AG09309 (cell line): ENCODE measurements at regions not wholly inside any gene's neighbourhood (a gene's known extent, or its start where the extent isn't known, plus 50 kb on each side); places are given as distances from the start of the nearest gene placed in this dataset.

Experiments used
- DNase-seq: peaks from one replicate; pipeline ENCODE4 v3.0.0-alpha.2; 2010; ENCODE audit warnings: low read depth
- H3K4me3 ChIP-seq: 2 replicates; pipeline ENCODE4 v1.5.1; 2011; ENCODE audit warnings: mild to moderate bottlenecking, low read depth, low read length, moderate library complexity; ENCODE audit not compliant: control insufficient read depth
- CTCF ChIP-seq: IDR thresholded peaks from 2 replicates; pipeline ENCODE4 v1.5.1; 2011; ENCODE audit warnings: mild to moderate bottlenecking, low read depth, low read length, inconsistent platforms; ENCODE audit not compliant: insufficient read depth, control insufficient read depth; ENCODE audit errors: missing control alignments

GRCh38 chr17:77279448-77280303 lies 138.9 kb downstream of the SEC14L1 start:
- TF ChIP-seq CTCF: no peak
- no peak for DNase-seq
- H3K4me3 ChIP-seq: no peak overlapping the region

- peak overlapping the region; percentile 19 for H3K4me3 ChIP-seq
- DNase-seq: peak; percentile 47
- no peak for TF ChIP-seq CTCF
These were observed 139.7 kb downstream of the SEC14L1 start for GRCh38 chr17:77280304-77281121.

DNA sequence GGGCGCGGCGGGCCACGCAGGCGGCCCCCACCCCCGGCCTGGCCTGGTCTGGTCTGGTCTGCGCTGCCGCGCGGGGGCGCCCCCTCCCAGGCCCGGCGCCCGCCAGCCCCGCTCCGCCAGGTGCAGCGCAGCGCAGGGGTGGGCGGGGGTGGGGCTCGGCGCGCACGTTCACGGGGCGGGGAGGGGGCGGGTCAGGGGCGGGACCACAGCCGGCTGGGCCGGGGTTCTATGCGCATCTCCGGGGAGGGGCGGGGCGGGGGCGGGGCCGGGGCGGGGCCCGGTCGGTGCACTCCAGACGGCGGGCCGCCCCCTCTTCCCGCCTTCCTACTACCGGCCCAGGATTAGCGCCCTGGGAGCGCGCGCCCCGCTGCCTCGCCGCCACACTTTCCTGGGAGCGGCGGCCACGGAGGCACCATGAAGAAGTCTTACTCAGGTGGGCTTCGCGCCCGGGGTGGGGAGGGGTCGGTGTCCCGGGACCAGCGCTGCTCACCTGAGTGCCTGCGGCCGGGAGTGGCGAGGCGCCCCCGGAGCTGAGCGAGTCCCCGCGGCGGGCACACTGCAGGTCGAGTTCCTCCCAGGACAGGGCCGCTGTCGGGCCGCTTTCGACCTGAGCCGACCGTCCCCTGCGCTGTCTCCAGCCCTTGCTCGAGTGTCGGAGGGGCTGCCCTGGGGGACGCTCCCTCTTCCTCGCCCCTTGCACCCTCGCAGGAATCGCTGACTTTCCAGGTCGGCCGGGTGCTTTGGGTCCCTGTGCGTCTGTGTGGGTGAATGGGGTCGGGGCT lies 140.5 kb downstream of the SEC14L1 start:
- H3K4me3 ChIP-seq: peak overlapping the region; percentile 44
- DNase-seq: no peak
- TF ChIP-seq CTCF: no peak

GRCh38 chr17:77281904-77282367 lies 141.2 kb downstream of the SEC14L1 start:
- TF ChIP-seq CTCF: no peak
- DNase-seq: no peak
- peak overlapping the region; percentile 44 for H3K4me3 ChIP-seq

DNA sequence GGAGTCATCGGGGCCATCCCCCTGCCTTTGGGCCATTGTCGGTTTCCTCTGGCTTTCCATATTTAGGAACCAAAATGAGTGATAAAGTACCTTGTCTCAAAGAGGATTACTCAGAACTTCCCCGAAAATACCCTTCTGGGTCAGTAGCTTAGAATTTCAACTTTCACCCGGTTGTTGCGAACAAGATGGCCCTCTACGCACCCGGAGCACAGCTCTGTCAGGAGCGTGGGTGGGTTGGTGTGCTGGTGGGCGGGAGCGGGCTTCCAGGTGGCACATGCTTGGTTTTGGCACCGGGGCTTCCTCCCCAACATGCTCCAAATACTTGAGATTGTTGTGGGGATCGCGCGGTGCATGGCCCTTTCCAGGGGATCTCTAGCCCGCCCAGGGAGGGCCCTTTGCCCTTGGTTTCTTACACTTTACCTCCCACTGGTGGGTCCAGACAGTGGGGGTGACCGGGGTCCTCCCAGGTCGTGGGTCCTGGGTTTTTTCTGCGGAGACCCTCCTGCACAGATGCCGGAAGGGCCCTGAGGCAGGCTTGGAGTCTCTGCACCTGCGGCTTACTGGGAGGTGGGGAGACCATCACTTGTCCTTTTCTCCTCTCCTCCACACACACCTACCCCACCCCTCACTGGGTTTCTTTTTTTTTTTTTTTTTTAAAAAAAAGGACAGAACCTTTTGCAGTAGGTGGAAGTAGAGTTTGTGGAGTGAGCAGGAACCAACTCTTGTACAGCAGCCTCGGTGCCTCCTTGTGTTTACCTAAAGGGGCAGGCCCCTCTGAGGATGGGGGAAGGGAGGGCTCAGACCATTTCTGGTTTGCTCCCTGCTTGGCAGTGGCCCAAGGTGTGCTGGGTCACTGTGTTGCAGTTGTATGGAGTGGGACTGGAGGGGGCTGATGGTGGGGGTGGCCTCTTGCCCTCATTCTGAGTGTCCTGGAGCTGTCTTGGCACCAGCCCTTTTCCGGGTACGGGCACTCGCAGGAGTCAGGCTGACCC lies 142.1 kb downstream of the SEC14L1 start:
- no peak for DNase-seq
- no peak for TF ChIP-seq CTCF
- H3K4me3 ChIP-seq: no peak overlapping the region
